Stimulated activated memory B cell treated with anti-CD40 and anti-IgM and Interleukin-4, amounts not matched to agents 10 μg/mL and 1 μg/mL and 100 μg/mL, for 72 hours (primary cell): ENCODE measurements at regions not wholly inside any gene's neighbourhood (a gene's known extent, or its start where the extent isn't known, plus 50 kb on each side); places are given as distances from the start of the nearest gene placed in this dataset.
"Not testable (repeated sequence)": the region's sequence is repeated elsewhere in the genome, so short reads cannot be mapped to it uniquely, and the experiment has no call there.

ENCODE experiments used
- ATAC-seq: fragments of 150-1000 bp; cut with Tn5 transposase; 2 replicates; pipeline ENCODE4 v1.10.0; 2021
- H3K27ac Mint-ChIP-seq: one replicate; pipeline ENCODE4 v1.8.0; 2022; ENCODE audit warnings: mild to moderate bottlenecking, mixed read lengths
- H3K27me3 Mint-ChIP-seq: one replicate; pipeline ENCODE4 v1.8.0; 2022; ENCODE audit warnings: mixed read lengths
- H3K36me3 Mint-ChIP-seq: one replicate; pipeline ENCODE4 v1.8.0; 2022; ENCODE audit warnings: mixed read lengths
- H3K4me1 Mint-ChIP-seq: one replicate; pipeline ENCODE4 v1.8.0; 2022; ENCODE audit warnings: mixed read lengths
- H3K4me3 Mint-ChIP-seq: one replicate; pipeline ENCODE4 v1.8.0; 2022; ENCODE audit warnings: mild to moderate bottlenecking, moderate library complexity, mixed read lengths
- H3K9me3 Mint-ChIP-seq: one replicate; pipeline ENCODE4 v1.8.0; 2022; ENCODE audit warnings: mixed read lengths

DNA sequence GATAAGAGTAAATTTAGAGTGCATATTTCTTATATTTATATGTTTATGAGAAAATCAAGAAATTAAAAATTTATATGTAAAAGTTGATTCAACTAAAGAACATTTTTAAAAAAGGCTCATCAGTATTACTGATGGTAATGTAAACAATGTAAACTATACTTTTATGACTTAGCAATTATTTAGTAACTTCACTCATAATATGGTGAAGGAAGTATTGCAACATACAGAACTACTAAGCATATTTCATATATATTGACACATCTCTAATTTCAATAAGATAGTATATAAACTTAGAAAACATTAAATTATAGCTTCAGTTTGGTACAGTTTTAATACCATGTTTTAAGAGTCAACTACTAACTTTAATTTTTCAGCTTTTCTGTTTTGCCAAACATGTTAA is 512.8 kb upstream of the PCDH7 start:
- H3K36me3 Mint-ChIP-seq = no peaks in the 10 kb centered on the region
- H3K9me3 Mint-ChIP-seq = peaks cover 5% of the 10 kb centered on the region
- H3K4me3 Mint-ChIP-seq = no peak overlapping the region
- no peaks in the 10 kb centered on the region for H3K4me1 Mint-ChIP-seq
- no peak overlapping the region for H3K27ac Mint-ChIP-seq
- ATAC-seq = no peak
- H3K27me3 Mint-ChIP-seq = no peaks in the 10 kb centered on the region

DNA sequence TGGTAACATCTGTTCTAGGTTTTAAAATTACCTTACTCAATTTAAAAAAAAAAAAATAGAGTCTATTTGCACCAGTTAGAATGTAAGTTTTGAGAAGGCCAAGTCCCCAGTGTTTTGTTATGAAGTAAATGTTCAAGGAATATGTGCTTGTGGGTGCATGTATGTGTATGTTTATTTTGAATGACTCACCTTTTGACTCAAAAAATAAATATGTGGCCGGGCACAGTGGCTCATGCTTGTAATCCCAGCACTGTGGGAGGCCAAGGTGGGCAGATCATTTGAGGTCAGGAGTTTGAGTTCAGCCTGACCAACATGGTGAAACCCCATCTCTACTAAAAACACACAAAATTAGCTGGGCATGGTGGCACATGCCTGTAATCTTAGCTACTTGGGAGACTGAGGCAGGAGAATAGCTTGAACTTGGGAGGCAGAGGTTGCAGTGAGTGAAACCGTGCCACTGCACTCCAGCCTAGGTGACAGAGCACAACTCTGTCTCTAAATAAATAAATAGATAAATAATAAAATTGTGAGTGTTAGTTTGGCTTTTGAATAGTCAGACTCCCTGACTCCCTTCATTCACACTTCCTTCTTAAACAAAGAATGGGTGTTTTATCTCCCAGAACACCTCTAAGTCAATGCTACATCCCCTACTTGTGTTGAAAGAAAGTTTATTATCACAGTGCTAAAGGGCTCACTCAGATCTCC is 511.3 kb upstream of the PCDH7 start:
- no peak overlapping the region for H3K27ac Mint-ChIP-seq
- H3K4me1 Mint-ChIP-seq = no peaks in the 10 kb centered on the region
- no peaks in the 10 kb centered on the region for H3K27me3 Mint-ChIP-seq
- H3K36me3 Mint-ChIP-seq = no peaks in the 10 kb centered on the region
- H3K9me3 Mint-ChIP-seq = peaks cover 2% of the 10 kb centered on the region
- no peak for ATAC-seq
- no peak overlapping the region for H3K4me3 Mint-ChIP-seq

DNA sequence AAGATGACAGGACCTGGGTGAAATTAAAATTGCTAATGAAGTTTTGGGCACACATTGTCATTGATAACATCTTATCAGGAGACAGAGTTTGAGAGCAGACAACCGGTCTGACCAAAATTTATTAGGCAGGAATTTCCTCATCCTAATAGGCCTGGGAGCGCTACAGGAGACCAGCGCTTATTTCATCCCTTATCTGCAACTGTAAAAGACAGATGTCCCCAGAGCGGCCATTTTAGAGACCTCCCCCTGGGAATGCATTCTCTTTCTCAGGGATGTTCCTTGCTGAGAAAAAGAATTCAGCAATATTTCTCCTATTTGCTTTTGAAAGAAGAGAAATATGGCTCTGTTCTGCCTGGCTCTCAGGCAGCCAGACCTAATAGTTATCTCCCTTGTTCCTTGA is 504.2 kb upstream of the PCDH7 start:
- not testable (repeated sequence) for ATAC-seq, H3K27me3 Mint-ChIP-seq, H3K36me3 Mint-ChIP-seq, H3K4me3 Mint-ChIP-seq, H3K4me1 Mint-ChIP-seq, H3K27ac Mint-ChIP-seq
- peaks cover 25% of the 10 kb centered on the region for H3K9me3 Mint-ChIP-seq

DNA sequence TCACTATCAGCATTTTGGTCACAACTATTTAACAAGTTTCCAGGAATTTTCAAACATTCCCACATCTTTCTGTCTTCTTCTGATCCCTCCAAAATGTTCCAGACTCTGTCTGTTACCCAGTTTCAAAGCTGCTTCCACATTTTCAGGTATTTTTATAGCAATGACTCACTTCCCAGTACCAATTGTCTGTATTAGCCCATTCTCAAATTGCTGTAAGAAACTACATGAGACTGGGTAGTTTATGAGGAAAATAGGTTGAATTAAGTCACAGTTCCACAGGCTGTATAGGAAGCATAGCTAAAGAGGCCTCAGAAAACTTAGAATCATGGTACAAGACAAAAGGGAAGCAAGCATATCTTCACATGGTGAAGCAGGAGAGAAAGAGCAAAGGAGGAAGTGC is 475.0 kb upstream of the PCDH7 start:
- H3K36me3 Mint-ChIP-seq = no peaks in the 10 kb centered on the region
- H3K27me3 Mint-ChIP-seq = no peaks in the 10 kb centered on the region
- H3K9me3 Mint-ChIP-seq = peaks cover 9% of the 10 kb centered on the region
- no peak overlapping the region for H3K4me3 Mint-ChIP-seq
- ATAC-seq = no peak
- H3K4me1 Mint-ChIP-seq = no peaks in the 10 kb centered on the region
- H3K27ac Mint-ChIP-seq = no peak overlapping the region

DNA sequence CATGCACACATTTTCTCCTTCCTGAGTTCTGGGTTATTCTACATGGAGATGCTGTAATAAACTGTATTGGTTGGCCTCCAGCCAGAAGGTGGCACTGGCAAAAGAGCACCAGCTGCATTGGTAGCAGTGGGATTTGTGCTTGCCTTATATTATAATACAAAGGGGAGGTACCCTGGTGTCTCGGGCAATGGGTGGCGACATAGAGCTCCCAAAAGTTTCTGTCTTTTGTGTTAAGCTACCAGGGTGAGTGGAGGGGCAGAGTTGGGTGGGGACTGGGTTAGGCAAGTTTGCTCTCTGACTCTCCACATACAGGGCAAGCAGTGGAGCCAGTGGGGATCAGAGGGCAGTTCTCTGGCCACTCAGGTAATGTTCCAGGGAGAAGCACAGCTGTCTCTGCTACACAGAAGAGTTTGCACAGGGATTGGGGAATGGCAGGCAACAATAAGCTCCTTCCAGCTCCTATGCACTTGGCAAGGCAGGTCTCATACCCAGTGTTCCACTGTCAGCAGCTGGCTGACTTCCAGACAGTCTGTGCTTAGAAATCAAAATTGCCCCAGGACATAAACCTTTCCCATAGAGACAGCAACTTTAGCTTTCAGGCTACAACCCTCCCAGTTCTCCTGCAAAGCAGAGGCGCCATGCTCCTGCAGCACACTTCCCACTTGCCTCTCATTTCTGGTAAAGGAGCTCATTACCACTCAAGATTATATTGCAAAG is 463.9 kb upstream of the PCDH7 start:
- H3K4me1 Mint-ChIP-seq = no peaks in the 10 kb centered on the region
- H3K4me3 Mint-ChIP-seq = no peak overlapping the region
- no peaks in the 10 kb centered on the region for H3K27me3 Mint-ChIP-seq
- H3K27ac Mint-ChIP-seq = no peak overlapping the region
- peaks cover 13% of the 10 kb centered on the region for H3K9me3 Mint-ChIP-seq
- no peak for ATAC-seq
- H3K36me3 Mint-ChIP-seq = no peaks in the 10 kb centered on the region

DNA sequence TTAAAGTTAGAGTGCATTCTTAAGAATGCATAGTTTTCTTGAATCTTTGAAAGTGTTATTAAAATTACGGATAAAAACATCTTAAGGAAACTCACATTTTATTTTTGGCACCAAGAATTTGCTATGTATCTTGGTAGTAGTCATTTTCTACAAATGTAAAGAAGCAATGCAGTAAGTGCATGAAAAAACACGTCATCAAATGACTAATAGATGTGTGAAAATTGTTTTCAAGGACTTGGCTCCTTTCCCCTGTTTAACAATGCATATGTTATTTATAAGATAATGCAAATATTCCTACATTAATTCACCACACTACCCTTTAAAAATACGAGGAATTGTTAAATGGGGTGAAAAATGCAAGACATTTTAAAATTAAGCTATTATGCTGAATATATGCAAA is 461.2 kb upstream of the PCDH7 start:
- H3K27me3 Mint-ChIP-seq = no peaks in the 10 kb centered on the region
- no peak overlapping the region for H3K4me3 Mint-ChIP-seq
- H3K27ac Mint-ChIP-seq = no peak overlapping the region
- H3K4me1 Mint-ChIP-seq = no peaks in the 10 kb centered on the region
- no peaks in the 10 kb centered on the region for H3K36me3 Mint-ChIP-seq
- peaks cover 6% of the 10 kb centered on the region for H3K9me3 Mint-ChIP-seq
- ATAC-seq = no peak

DNA sequence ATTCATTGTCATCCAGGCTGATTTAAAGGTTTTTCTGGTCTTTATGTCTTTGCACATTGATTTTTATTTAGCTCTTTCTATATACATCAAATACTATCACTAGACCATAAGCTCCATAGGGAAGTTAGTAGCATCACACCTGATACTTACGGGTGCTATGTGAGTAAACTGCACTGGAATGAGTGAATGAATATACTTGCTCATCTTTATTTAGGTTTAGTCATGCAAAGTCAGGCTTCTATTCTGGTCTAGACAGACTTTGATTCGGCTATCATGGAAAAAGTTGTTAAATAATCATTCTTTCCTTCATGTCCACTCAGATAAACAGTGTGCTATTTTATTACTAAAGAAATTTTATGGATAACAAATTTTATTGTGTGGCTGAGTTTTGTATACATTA is 457.8 kb upstream of the PCDH7 start:
- no peaks in the 10 kb centered on the region for H3K36me3 Mint-ChIP-seq
- ATAC-seq = no peak
- H3K27me3 Mint-ChIP-seq = no peaks in the 10 kb centered on the region
- no peaks in the 10 kb centered on the region for H3K4me1 Mint-ChIP-seq
- no peak overlapping the region for H3K4me3 Mint-ChIP-seq
- no peak overlapping the region for H3K27ac Mint-ChIP-seq
- peaks cover 3% of the 10 kb centered on the region for H3K9me3 Mint-ChIP-seq

DNA sequence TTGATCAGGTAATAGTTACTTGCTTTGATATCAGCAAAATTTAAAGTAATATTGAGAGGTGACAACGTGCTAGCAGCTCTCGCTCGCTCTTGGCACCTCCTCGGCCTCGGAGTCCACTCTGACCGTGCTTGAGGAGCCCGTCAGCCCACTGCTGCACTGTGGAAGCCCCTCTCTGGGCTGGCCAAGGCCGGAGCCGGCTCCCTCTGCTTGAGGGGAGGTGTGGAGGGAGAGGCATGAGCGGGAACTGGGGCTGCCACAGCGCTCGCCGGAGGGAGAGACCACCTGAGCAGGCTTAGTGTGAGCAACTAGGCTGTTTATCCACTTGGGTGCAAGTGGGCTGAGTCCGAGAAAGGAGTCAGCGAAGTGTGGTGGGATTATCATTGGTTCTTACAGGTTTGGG is 455.7 kb upstream of the PCDH7 start:
- Mint-ChIP-seq H3K4me3 (no peak overlapping the region), H3K27me3 (no peaks in the 10 kb centered on the region), H3K9me3 (peaks cover 5% of the 10 kb centered on the region), H3K27ac (no peak overlapping the region), H3K36me3 (no peaks in the 10 kb centered on the region), H3K4me1 (no peaks in the 10 kb centered on the region)
- ATAC-seq = no peak

DNA sequence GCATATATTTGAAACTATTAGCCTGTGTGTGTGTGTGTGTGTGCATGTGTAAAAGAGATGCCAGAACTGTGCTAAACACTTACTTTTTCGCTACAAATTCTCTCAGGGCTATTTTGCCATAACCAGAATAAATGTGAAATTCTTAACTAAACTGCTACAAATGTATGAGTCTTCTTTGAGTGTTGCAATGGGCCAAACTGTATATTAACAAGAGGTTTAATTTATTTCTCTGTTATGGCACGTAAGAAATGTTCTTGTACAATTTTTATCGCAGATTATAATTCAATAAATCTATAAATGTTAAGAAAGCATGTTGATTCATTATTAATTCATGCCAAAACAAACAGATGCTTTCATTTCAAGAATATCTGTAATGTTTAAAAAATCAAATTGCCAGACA is 454.5 kb upstream of the PCDH7 start:
- H3K36me3 Mint-ChIP-seq = no peaks in the 10 kb centered on the region
- H3K4me1 Mint-ChIP-seq = no peaks in the 10 kb centered on the region
- no peak for ATAC-seq
- peaks cover 6% of the 10 kb centered on the region for H3K9me3 Mint-ChIP-seq
- H3K4me3 Mint-ChIP-seq = no peak overlapping the region
- H3K27ac Mint-ChIP-seq = no peak overlapping the region
- no peaks in the 10 kb centered on the region for H3K27me3 Mint-ChIP-seq

DNA sequence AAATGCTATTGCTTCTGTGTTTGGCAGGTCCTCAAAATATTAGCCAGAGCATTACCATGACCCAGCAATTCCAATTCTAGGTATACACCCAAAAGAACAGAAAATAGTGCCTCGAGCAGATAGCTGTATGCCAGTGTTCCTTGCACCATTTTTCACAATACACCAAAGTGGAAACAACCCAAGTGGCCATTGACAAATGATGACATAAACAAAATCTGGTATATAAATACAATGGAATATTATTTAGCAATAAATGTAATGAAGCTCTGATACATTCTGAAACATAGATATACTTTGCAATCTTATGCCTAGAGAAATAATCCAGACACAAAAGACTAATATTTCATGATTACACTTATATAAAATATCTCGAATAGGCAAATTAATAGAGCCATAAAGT is 451.8 kb upstream of the PCDH7 start:
- H3K27ac Mint-ChIP-seq = no peak overlapping the region
- ATAC-seq = no peak
- H3K4me3 Mint-ChIP-seq = no peak overlapping the region
- H3K36me3 Mint-ChIP-seq = no peaks in the 10 kb centered on the region
- H3K4me1 Mint-ChIP-seq = no peaks in the 10 kb centered on the region
- no peaks in the 10 kb centered on the region for H3K27me3 Mint-ChIP-seq
- peaks cover 9% of the 10 kb centered on the region for H3K9me3 Mint-ChIP-seq

DNA sequence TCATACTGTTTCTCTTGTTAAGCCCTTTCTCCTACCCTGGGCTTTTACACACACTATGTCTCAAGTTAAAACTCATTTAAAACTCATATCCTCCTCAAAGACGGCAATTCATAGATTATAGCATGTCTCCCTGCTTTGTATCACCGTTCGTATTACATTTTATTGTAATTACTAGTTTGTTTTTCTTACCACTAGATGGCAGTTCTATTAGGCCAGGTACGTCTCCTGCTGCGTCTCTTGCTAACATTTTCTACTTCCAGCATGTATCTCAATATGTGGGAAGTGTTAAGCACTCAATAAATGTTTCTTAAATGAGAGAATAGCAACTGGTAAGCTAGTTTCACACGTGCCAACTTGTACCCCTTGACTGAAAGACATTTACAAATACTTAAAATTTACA is 450.3 kb upstream of the PCDH7 start:
- H3K27me3 Mint-ChIP-seq = no peaks in the 10 kb centered on the region
- peaks cover 12% of the 10 kb centered on the region for H3K9me3 Mint-ChIP-seq
- no peak for ATAC-seq
- no peak overlapping the region for H3K27ac Mint-ChIP-seq
- H3K4me1 Mint-ChIP-seq = no peaks in the 10 kb centered on the region
- no peak overlapping the region for H3K4me3 Mint-ChIP-seq
- H3K36me3 Mint-ChIP-seq = no peaks in the 10 kb centered on the region

DNA sequence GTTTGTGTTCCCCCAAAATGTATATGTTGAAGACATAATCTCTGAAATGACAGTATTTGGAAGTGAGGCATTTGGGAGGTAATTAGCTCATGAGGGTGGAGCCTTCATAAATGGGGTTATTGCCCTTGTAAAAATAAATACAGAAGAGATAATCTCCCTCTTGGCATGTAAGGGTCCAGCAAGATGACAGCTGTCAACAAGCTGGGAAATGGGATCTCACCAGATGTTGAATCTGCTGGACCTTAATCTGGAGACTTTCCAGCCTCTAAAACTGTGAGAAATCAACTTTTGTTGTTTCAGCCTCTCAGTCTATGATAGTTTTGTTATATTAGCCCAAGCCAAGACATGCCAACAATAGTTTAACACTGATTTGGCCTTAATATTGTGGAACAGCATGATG is 438.2 kb upstream of the PCDH7 start:
- no peak for ATAC-seq
- H3K4me3 Mint-ChIP-seq = no peak overlapping the region
- H3K4me1 Mint-ChIP-seq = no peaks in the 10 kb centered on the region
- no peak overlapping the region for H3K27ac Mint-ChIP-seq
- H3K36me3 Mint-ChIP-seq = no peaks in the 10 kb centered on the region
- peaks cover 3% of the 10 kb centered on the region for H3K9me3 Mint-ChIP-seq
- no peaks in the 10 kb centered on the region for H3K27me3 Mint-ChIP-seq

DNA sequence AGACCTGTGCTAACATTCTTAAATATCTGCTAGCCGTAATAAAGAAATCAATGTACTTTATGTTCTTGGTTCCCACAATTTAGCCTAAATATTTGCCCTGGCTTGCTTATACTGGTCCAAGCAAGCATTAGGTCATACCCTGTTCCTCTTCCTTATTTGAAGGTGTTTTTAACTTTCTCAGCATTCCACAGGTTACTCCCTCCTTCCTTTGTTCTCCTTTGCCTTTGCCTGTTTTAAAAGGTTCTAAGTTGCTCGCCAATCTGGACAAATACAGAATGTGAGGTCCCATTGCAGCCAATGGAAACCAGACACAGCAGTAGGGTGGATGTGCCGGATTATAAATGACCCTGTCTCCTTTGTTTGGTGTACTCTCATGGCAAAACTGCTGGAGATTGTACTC is 436.8 kb upstream of the PCDH7 start:
- H3K9me3 Mint-ChIP-seq = peaks cover 3% of the 10 kb centered on the region
- H3K27me3 Mint-ChIP-seq = no peaks in the 10 kb centered on the region
- no peak overlapping the region for H3K4me3 Mint-ChIP-seq
- no peak overlapping the region for H3K27ac Mint-ChIP-seq
- ATAC-seq = no peak
- no peaks in the 10 kb centered on the region for H3K36me3 Mint-ChIP-seq
- H3K4me1 Mint-ChIP-seq = no peaks in the 10 kb centered on the region

DNA sequence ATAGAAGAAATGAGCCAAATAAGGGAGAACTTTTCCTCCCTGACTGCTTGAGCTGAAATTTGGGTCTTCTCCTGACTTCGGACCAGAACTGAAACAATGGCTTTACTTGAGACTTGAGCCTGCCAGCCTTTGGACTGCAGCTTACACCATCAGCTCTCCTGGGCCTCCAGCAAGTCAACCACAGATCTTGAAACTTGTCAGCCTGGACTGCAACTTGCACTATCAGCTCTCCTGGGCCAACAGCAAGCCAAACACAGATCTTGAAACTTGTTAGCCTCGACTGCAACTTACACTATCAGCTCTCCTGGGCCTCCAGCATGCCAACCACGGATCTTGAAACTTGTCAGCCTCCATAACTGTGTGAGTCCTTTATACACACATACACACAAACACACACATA is 425.9 kb upstream of the PCDH7 start:
- no peaks in the 10 kb centered on the region for H3K36me3 Mint-ChIP-seq
- H3K27me3 Mint-ChIP-seq = no peaks in the 10 kb centered on the region
- no peak overlapping the region for H3K27ac Mint-ChIP-seq
- H3K4me1 Mint-ChIP-seq = no peaks in the 10 kb centered on the region
- H3K9me3 Mint-ChIP-seq = peaks cover 6% of the 10 kb centered on the region
- no peak for ATAC-seq
- no peak overlapping the region for H3K4me3 Mint-ChIP-seq

DNA sequence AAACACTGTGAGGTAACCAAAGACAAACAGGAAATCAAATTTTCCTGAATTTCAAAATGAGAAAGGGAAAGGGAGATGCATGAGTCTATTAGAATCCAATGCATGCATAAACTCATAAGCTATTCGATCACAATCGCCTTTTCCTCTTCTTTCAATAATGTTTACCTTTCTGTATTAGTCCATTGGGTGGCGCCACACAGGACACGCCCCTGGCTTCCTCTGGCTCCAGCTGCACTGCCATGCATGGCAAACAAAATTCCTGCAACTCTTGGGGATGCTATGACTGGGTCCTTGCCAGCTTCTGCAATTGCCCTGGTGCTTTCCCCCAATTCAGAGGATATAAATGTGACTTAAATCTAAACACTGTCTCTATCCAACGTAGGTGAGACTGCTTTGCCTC is 424.5 kb upstream of the PCDH7 start:
- Mint-ChIP-seq H3K27me3 (no peaks in the 10 kb centered on the region), H3K4me3 (no peak overlapping the region), H3K27ac (no peak overlapping the region), H3K9me3 (no peaks in the 10 kb centered on the region), H3K4me1 (no peaks in the 10 kb centered on the region), H3K36me3 (no peaks in the 10 kb centered on the region)
- no peak for ATAC-seq

DNA sequence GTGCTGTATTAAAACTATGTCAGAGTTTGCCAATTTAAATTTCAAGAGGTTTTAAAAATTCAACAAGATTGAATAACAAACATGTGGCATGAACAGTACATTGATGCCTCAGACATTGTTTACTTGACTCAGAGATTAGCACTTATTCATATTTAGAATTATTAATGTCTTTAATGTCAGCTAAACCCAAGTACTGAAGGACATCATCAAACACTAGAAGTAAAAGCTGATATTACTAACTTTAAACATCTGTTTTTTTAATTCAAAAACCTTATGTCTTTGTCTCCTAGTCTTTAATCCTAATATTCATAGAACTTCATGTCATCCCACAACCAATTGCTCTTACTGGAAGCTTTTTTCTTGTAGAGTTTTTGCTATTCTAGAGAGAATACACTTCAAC is 406.2 kb upstream of the PCDH7 start:
- H3K36me3 Mint-ChIP-seq = no peaks in the 10 kb centered on the region
- H3K4me1 Mint-ChIP-seq = no peaks in the 10 kb centered on the region
- no peak for ATAC-seq
- H3K27me3 Mint-ChIP-seq = no peaks in the 10 kb centered on the region
- H3K9me3 Mint-ChIP-seq = peaks cover 8% of the 10 kb centered on the region
- no peak overlapping the region for H3K4me3 Mint-ChIP-seq
- no peak overlapping the region for H3K27ac Mint-ChIP-seq
